ENCODE measurements at regions not wholly inside any gene's neighbourhood (a gene's known extent, or its start where the extent isn't known, plus 50 kb on each side); places are given as distances from the start of the nearest gene placed in this dataset.

GRCh38 chr22:49198705-49199084 lies 629.0 kb downstream of the BRD1 start:
- Histone ChIP-seq H3K27ac (ENCODE audit: poor library complexity, severe bottlenecking) (no peak overlapping the region), H3K27me3 (ENCODE audit: insufficient read depth, poor library complexity, severe bottlenecking) (no peaks in the 10 kb centered on the region), H3K4me3 (ENCODE audit: severe bottlenecking) (no peak overlapping the region), H3K9me3 (ENCODE audit: severe bottlenecking) (no peaks in the 10 kb centered on the region), H3K4me1 (ENCODE audit: insufficient read depth, poor library complexity, severe bottlenecking) (no peaks in the 10 kb centered on the region), H3K36me3 (ENCODE audit: low read depth) (no peaks in the 10 kb centered on the region)
- ATAC-seq (ENCODE audit: low read depth) = no peak
- TF ChIP-seq CTCF (IDR thresholded peaks at IDR 0.05; ENCODE audit: poor library complexity, severe bottlenecking) = no peak
- DNase-seq (ENCODE audit: low spot score) = peak; percentile 34

- H3K4me3 ChIP-seq (ENCODE audit: severe bottlenecking) = no peak overlapping the region
- TF ChIP-seq CTCF (IDR thresholded peaks at IDR 0.05; ENCODE audit: poor library complexity, severe bottlenecking) = no peak
- no peaks in the 10 kb centered on the region for H3K9me3 ChIP-seq (ENCODE audit: severe bottlenecking)
- no peaks in the 10 kb centered on the region for H3K27me3 ChIP-seq (ENCODE audit: insufficient read depth, poor library complexity, severe bottlenecking)
- no peak overlapping the region for H3K27ac ChIP-seq (ENCODE audit: poor library complexity, severe bottlenecking)
- ATAC-seq (ENCODE audit: low read depth) = no peak
- DNase-seq (ENCODE audit: low spot score) = peak; percentile 4
- H3K36me3 ChIP-seq (ENCODE audit: low read depth) = no peaks in the 10 kb centered on the region
- H3K4me1 ChIP-seq (ENCODE audit: insufficient read depth, poor library complexity, severe bottlenecking) = no peaks in the 10 kb centered on the region
These were observed 629.5 kb downstream of the BRD1 start for GRCh38 chr22:49197986-49198704.

- no peaks in the 10 kb centered on the region for H3K27me3 ChIP-seq (ENCODE audit: insufficient read depth, poor library complexity, severe bottlenecking)
- no peak overlapping the region for H3K4me3 ChIP-seq (ENCODE audit: severe bottlenecking)
- DNase-seq (ENCODE audit: low spot score) (peak; percentile 14), ATAC-seq (ENCODE audit: low read depth) (no peak)
- no peaks in the 10 kb centered on the region for H3K4me1 ChIP-seq (ENCODE audit: insufficient read depth, poor library complexity, severe bottlenecking)
- no peaks in the 10 kb centered on the region for H3K9me3 ChIP-seq (ENCODE audit: severe bottlenecking)
- no peak overlapping the region for H3K27ac ChIP-seq (ENCODE audit: poor library complexity, severe bottlenecking)
- no peaks in the 10 kb centered on the region for H3K36me3 ChIP-seq (ENCODE audit: low read depth)
- TF ChIP-seq CTCF (IDR thresholded peaks at IDR 0.05; ENCODE audit: poor library complexity, severe bottlenecking) = no peak
These were observed 630.2 kb downstream of the BRD1 start for GRCh38 chr22:49197505-49197904.

- H3K9me3 ChIP-seq (ENCODE audit: severe bottlenecking) = peaks cover 3% of the 10 kb centered on the region
These were observed 631.6 kb downstream of the BRD1 start for GRCh38 chr22:49196046-49196511.

More at GRCh38 chr22:49196046-49196511, 631.6 kb downstream of the BRD1 start:
- no peaks in the 10 kb centered on the region for H3K4me1 ChIP-seq (ENCODE audit: insufficient read depth, poor library complexity, severe bottlenecking)
- no peak for DNase-seq (ENCODE audit: low spot score)
- no peak for ATAC-seq (ENCODE audit: low read depth)
- no peaks in the 10 kb centered on the region for H3K27me3 ChIP-seq (ENCODE audit: insufficient read depth, poor library complexity, severe bottlenecking)
- H3K27ac ChIP-seq (ENCODE audit: poor library complexity, severe bottlenecking) = no peak overlapping the region
- H3K4me3 ChIP-seq (ENCODE audit: severe bottlenecking) = no peak overlapping the region
- H3K36me3 ChIP-seq (ENCODE audit: low read depth) = no peaks in the 10 kb centered on the region
- no peak for TF ChIP-seq CTCF (IDR thresholded peaks at IDR 0.05; ENCODE audit: poor library complexity, severe bottlenecking)
